Activated CD8-positive, alpha-beta T cell treated with anti-CD3 and anti-CD28 coated beads for 36 hours (primary cell): ENCODE measurements at regions not wholly inside any gene's neighbourhood (a gene's known extent, or its start where the extent isn't known, plus 50 kb on each side); places are given as distances from the start of the nearest gene placed in this dataset.

ENCODE experiments used
- ATAC-seq: fragments of 200-7000 bp; cut with Tn5 transposase; one replicate; pipeline ENCODE4 v1.10.0; 2021; ENCODE audit warnings: mild to moderate bottlenecking, moderate library complexity
- CTCF ChIA-PET: fragments of 350-600 bp; sonication (Branson Sonifier 250); formaldehyde crosslinking; loops from one replicate; lab custom pipeline; 2021; ENCODE audit warnings: antibody characterized with exemption; lab: Charles Lee
- POLR2A ChIA-PET: fragments of 350-600 bp; sonication (Branson Sonifier 250); formaldehyde crosslinking; loops from one replicate; lab custom pipeline; 2021; ENCODE audit warnings: antibody characterized with exemption; lab: Charles Lee
- DNase-seq: peaks from one replicate; pipeline ENCODE4 v3.0.0-alpha.2; 2020
- H3K27ac Mint-ChIP-seq: one replicate; pipeline ENCODE4 v1.8.0; 2021; ENCODE audit warnings: mild to moderate bottlenecking, mixed read lengths
- H3K27me3 Mint-ChIP-seq: one replicate; pipeline ENCODE4 v1.8.0; 2021; ENCODE audit warnings: mixed read lengths
- H3K36me3 Mint-ChIP-seq: one replicate; pipeline ENCODE4 v1.8.0; 2021; ENCODE audit warnings: low read depth, mixed read lengths
- H3K4me1 Mint-ChIP-seq: one replicate; pipeline ENCODE4 v1.8.0; 2021; ENCODE audit warnings: low read depth, mixed read lengths
- H3K4me3 Mint-ChIP-seq: one replicate; pipeline ENCODE4 v1.8.0; 2021; ENCODE audit warnings: mild to moderate bottlenecking, moderate library complexity, mixed read lengths
- H3K9me3 Mint-ChIP-seq: one replicate; pipeline ENCODE4 v1.8.0; 2021; ENCODE audit warnings: mixed read lengths
- intact Hi-C: fragments of 100-400 bp; cut with micrococcal nuclease; formaldehyde crosslinking; loops from one replicate; pipeline ENCODE4 v1.10.0; 2022
- TF ChIP-seq, protein P1 (sequence below): fragments of 200-600 bp; IDR thresholded peaks from one replicate; pipeline ENCODE4 v1.8.0; 2022; ENCODE audit warnings: antibody characterized with exemption, mild to moderate bottlenecking

GRCh38 chr10:118209215-118209614, 132.9 kb downstream of the FAM204A start:
- peaks cover 22% of the 10 kb centered on the region for H3K27me3 Mint-ChIP-seq
- DNase-seq (no peak), ATAC-seq (no peak)
- TF ChIP-seq, protein P1, sequence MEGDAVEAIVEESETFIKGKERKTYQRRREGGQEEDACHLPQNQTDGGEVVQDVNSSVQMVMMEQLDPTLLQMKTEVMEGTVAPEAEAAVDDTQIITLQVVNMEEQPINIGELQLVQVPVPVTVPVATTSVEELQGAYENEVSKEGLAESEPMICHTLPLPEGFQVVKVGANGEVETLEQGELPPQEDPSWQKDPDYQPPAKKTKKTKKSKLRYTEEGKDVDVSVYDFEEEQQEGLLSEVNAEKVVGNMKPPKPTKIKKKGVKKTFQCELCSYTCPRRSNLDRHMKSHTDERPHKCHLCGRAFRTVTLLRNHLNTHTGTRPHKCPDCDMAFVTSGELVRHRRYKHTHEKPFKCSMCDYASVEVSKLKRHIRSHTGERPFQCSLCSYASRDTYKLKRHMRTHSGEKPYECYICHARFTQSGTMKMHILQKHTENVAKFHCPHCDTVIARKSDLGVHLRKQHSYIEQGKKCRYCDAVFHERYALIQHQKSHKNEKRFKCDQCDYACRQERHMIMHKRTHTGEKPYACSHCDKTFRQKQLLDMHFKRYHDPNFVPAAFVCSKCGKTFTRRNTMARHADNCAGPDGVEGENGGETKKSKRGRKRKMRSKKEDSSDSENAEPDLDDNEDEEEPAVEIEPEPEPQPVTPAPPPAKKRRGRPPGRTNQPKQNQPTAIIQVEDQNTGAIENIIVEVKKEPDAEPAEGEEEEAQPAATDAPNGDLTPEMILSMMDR, result no peak
- ChIA-PET POLR2A (no interaction called here), CTCF (interaction anchor here (1.3 to 1.8 kb wide), 2 partner anchors 32 to 33 kb away, joined by 4 to 5 read pairs; no protein-coding TSS in a partner anchor)
- no peak overlapping the region for H3K4me3 Mint-ChIP-seq
- H3K4me1 Mint-ChIP-seq, result no peaks in the 10 kb centered on the region
- intact Hi-C loops, result no loop called here
- no peaks in the 10 kb centered on the region for H3K9me3 Mint-ChIP-seq
- no peak overlapping the region for H3K27ac Mint-ChIP-seq
- H3K36me3 Mint-ChIP-seq, result no peaks in the 10 kb centered on the region

DNA sequence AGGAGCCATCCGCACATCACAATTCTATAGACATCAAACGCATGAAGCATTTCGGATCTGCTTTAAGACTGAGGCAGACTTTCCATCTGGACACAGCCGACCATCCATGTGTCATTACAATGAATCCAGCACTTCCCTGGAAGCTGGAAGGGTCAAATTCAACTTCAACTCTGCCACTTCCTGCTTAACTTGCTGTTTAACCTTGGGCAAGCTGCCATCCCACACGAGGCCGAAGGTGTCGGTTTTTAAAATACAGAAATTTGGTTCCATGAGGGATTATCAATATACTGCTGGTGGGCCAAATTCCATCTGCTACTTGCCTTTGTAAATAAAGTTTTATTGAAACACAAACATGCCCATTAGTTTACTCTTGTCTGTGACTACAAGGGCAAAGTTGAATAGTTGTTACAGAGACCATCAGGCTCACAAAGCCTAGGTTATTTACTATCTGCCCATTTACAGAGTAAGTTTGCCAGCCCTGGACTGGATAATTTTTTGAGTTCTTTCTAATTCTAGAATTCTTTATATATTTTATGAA, 134.6 kb downstream of the FAM204A start:
- Mint-ChIP-seq H3K4me1 (no peaks in the 10 kb centered on the region), H3K9me3 (no peaks in the 10 kb centered on the region), H3K27ac (no peak overlapping the region), H3K27me3 (peaks cover 23% of the 10 kb centered on the region), H3K36me3 (no peaks in the 10 kb centered on the region), H3K4me3 (no peak overlapping the region)
- DNase-seq, result no peak
- TF ChIP-seq, protein P1, result no peak
- intact Hi-C loops, result no loop called here
- ChIA-PET CTCF (interaction anchor here (1.8 kb wide), 1 partner anchor 35 kb away, joined by 5 read pairs; no protein-coding TSS in a partner anchor), POLR2A (no interaction called here)
- ATAC-seq, result no peak

DNA sequence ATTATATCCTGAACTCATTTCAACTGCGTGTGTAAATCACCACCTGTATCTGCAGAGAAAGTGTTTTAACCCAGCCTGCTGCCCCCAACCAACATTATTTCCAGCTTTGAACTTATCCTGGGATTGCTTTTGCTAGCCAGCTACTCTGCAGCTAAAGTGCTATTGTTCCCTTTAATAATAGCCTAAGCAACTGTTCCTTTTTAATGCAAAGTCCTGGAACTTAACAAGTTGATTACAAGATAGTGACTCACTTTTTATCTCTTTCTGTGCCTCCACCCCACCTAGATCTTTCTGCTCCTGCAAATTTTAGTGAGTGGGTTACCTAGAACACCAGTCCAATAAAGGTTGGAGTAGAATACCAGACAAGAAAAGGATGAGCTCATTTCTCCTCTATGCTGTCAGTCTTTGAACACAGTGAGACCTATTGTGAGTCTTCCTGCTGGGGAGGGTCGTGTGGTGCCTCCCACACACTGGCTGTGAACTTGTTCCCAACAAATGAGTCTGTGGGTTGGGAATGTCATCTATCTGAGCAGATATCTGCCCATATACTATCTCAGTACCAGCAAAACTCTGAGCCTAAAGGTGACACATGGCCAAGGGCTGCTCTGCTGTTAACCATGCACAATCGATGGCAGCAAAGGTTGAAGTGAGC, 137.7 kb downstream of the FAM204A start:
- DNase-seq, result no peak
- ChIA-PET POLR2A (no interaction called here), CTCF (interaction anchor here (0.5 to 1.1 kb wide), 2 partner anchors 23 to 405 kb away, joined by 3 read pairs; no protein-coding TSS in a partner anchor)
- no peaks in the 10 kb centered on the region for H3K9me3 Mint-ChIP-seq
- intact Hi-C loops, result no loop called here
- H3K27ac Mint-ChIP-seq, result no peak overlapping the region
- no peaks in the 10 kb centered on the region for H3K36me3 Mint-ChIP-seq
- no peak for ATAC-seq
- H3K4me3 Mint-ChIP-seq, result no peak overlapping the region
- H3K4me1 Mint-ChIP-seq, result no peaks in the 10 kb centered on the region
- TF ChIP-seq, protein P1, result no peak
- H3K27me3 Mint-ChIP-seq, result peaks cover 20% of the 10 kb centered on the region

DNA sequence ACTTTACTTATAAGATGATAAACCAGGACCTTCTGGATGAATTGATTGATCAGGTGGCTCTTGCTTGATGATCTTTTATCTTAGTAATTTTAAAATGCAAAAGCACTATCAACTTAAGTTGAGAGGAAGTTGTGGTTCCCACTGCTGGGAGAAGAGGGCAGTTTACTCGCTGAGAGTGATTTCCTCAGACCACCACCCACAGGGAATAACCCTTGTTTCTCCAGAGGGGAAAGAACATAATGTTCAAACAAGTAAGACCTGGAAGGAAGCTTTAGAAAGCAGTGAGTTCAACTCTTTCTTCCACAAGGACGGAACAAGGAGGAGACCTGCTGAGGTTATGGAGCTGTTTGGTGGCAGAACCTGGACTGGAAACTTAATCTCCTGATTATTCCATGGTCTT, 138.7 kb downstream of the FAM204A start:
- DNase-seq (no peak), ATAC-seq (no peak)
- intact Hi-C loops, result no loop called here
- Mint-ChIP-seq H3K4me1 (no peaks in the 10 kb centered on the region), H3K36me3 (no peaks in the 10 kb centered on the region), H3K27me3 (peaks cover 15% of the 10 kb centered on the region), H3K27ac (no peak overlapping the region), H3K4me3 (no peak overlapping the region), H3K9me3 (no peaks in the 10 kb centered on the region)
- POLR2A ChIA-PET, result no interaction called here
- TF ChIP-seq, protein P1, result no peak
- CTCF ChIA-PET, result interaction anchor here (1.1 kb wide), 1 partner anchor 24 kb away, joined by 3 read pairs; no protein-coding TSS in a partner anchor

GRCh38 chr10:118195729-118196128, 146.4 kb downstream of the FAM204A start:
- ATAC-seq, result no peak
- H3K4me3 Mint-ChIP-seq, result no peak overlapping the region
- H3K27ac Mint-ChIP-seq, result no peak overlapping the region
- H3K27me3 Mint-ChIP-seq, result peaks cover 5% of the 10 kb centered on the region
- CTCF ChIA-PET, result no interaction called here
- intact Hi-C loops, result no loop called here
- DNase-seq, result no peak
- peaks cover 4% of the 10 kb centered on the region for H3K9me3 Mint-ChIP-seq
- POLR2A ChIA-PET, result no interaction called here
- TF ChIP-seq, protein P1, result no peak
- H3K4me1 Mint-ChIP-seq, result no peaks in the 10 kb centered on the region
- no peaks in the 10 kb centered on the region for H3K36me3 Mint-ChIP-seq
